HEK293 (cell line): ENCODE measurements at regions not wholly inside any gene's neighbourhood (a gene's known extent, or its start where the extent isn't known, plus 50 kb on each side); places are given as distances from the start of the nearest gene placed in this dataset.

Experiments used
- CTCF ChIA-PET: fragments of 350-600 bp; formaldehyde crosslinking; extraction: SDS; loops from one replicate; lab custom pipeline; 2021; ENCODE audit warnings: antibody characterized with exemption; lab: Yijun Ruan, JAX
- POLR2A ChIA-PET: fragments of 300-600 bp; formaldehyde crosslinking; extraction: SDS; loops from one replicate; lab custom pipeline; 2020; ENCODE audit warnings: antibody characterized with exemption, inconsistent platforms; lab: Yijun Ruan, JAX
- H3K27ac ChIP-seq: fragments of 200-500 bp; sonication (Bioruptor generic); 2 replicates; pipeline ENCODE4 v1.5.1; 2014; ENCODE audit warnings: low read depth, low read length, control low read depth, inconsistent platforms; ENCODE audit errors: extremely low read depth
- H3K36me3 ChIP-seq, 2 experiments: fragments of 200-500 bp in 1 of 2; sonication (Bioruptor generic) in 1 of 2; 1 replicate in 1 of 2; 2 replicates in 1 of 2; pipeline ENCODE4 v1.5.1; 2014 to 2017; ENCODE audit warnings: inconsistent platforms in 2 of 2, low read length in 2 of 2; ENCODE audit not compliant: control insufficient read depth in 2 of 2, insufficient read depth in 1 of 2
- H3K4me1 ChIP-seq: fragments of 200-500 bp; sonication (Bioruptor generic); 2 replicates; pipeline ENCODE4 v1.5.1; 2014; ENCODE audit warnings: mild to moderate bottlenecking, low read length, inconsistent platforms; ENCODE audit not compliant: control insufficient read depth, insufficient read depth
- H3K4me3 ChIP-seq: 2 replicates; pipeline ENCODE4 v1.5.1; 2011; ENCODE audit warnings: low read depth, mild to moderate bottlenecking, control low read depth, low read length, moderate library complexity
- H3K9me3 ChIP-seq: fragments of 200-500 bp; sonication (Bioruptor generic); 2 replicates; pipeline ENCODE4 v1.5.1; 2014; ENCODE audit warnings: low read depth, low read length, inconsistent platforms; ENCODE audit not compliant: control insufficient read depth, insufficient read depth
- BCL11A ChIP-seq: fragments of 450-650 bp; formaldehyde crosslinking; IDR thresholded peaks from 2 replicates; pipeline ENCODE4 v1.5.1; 2016; ENCODE audit warnings: low read depth, missing biosample characterization, missing genetic modification characterization
- GLIS1 ChIP-seq: fragments of 450-650 bp; formaldehyde crosslinking; IDR thresholded peaks from 2 replicates; pipeline ENCODE4 v1.5.1; 2016; ENCODE audit warnings: missing biosample characterization, missing genetic modification characterization
- KLF8 ChIP-seq: fragments of 450-650 bp; formaldehyde crosslinking; IDR thresholded peaks from 2 replicates; pipeline ENCODE4 v1.5.1; 2016; ENCODE audit warnings: missing biosample characterization, missing genetic modification characterization
- OSR2 ChIP-seq: fragments of 450-650 bp; formaldehyde crosslinking; IDR thresholded peaks from 2 replicates; pipeline ENCODE4 v1.5.1; 2016; ENCODE audit warnings: missing biosample characterization, missing genetic modification characterization
- ZFP3 ChIP-seq: fragments of 450-650 bp; formaldehyde crosslinking; IDR thresholded peaks from 2 replicates; pipeline ENCODE4 v1.5.1; 2016; ENCODE audit warnings: low read depth, missing biosample characterization, missing genetic modification characterization
- ZNF146 ChIP-seq: fragments of 450-650 bp; formaldehyde crosslinking; IDR thresholded peaks from 2 replicates; pipeline ENCODE4 v1.5.1; 2016; ENCODE audit warnings: missing biosample characterization, missing genetic modification characterization
- ZNF184 ChIP-seq: fragments of 450-650 bp; IDR thresholded peaks from 2 replicates; pipeline ENCODE4 v1.5.1; 2018; ENCODE audit warnings: missing biosample characterization, mild to moderate bottlenecking, missing genetic modification characterization
- ZNF19 ChIP-seq: fragments of 450-650 bp; formaldehyde crosslinking; IDR thresholded peaks from 2 replicates; pipeline ENCODE4; 2016; ENCODE audit warnings: missing biosample characterization, missing genetic modification characterization, low read depth
- ZNF2 ChIP-seq: fragments of 450-650 bp; formaldehyde crosslinking; IDR thresholded peaks from 2 replicates; pipeline ENCODE4 v1.5.1; 2016; ENCODE audit warnings: missing biosample characterization, missing genetic modification characterization
- ZNF23 ChIP-seq: fragments of 450-650 bp; formaldehyde crosslinking; IDR thresholded peaks from 2 replicates; pipeline ENCODE4 v1.5.1; 2016; ENCODE audit warnings: missing biosample characterization, missing genetic modification characterization, borderline replicate concordance
- ZNF274 ChIP-seq, 2 experiments: fragments of 200-500 bp in 1 of 2; fragments of 450-650 bp in 1 of 2; sonication (Bioruptor generic) in 1 of 2; formaldehyde crosslinking in 1 of 2; IDR thresholded peaks; 2 replicates each; pipeline versions ENCODE4 v1.5.1 to v1.6.1; 2014 to 2016; ENCODE audit warnings: borderline replicate concordance in 1 of 2, inconsistent platforms in 1 of 2, low read length in 1 of 2, missing biosample characterization in 1 of 2, missing genetic modification characterization in 1 of 2
- ZNF292 ChIP-seq: fragments of 450-650 bp; formaldehyde crosslinking; IDR thresholded peaks from 2 replicates; pipeline ENCODE4 v1.5.1; 2016; ENCODE audit warnings: low read depth, missing biosample characterization, missing genetic modification characterization, borderline replicate concordance
- ZNF350 ChIP-seq: fragments of 450-650 bp; formaldehyde crosslinking; IDR thresholded peaks from 2 replicates; pipeline ENCODE4 v1.5.0; 2017; ENCODE audit warnings: missing biosample characterization, mild to moderate bottlenecking, missing genetic modification characterization
- ZNF501 ChIP-seq: fragments of 450-650 bp; formaldehyde crosslinking; IDR thresholded peaks from 2 replicates; pipeline ENCODE4 v1.5.1; 2016; ENCODE audit warnings: missing biosample characterization, missing genetic modification characterization
- ZNF514 ChIP-seq: fragments of 450-650 bp; formaldehyde crosslinking; IDR thresholded peaks from 2 replicates; pipeline ENCODE4 v1.5.1; 2016; ENCODE audit warnings: missing biosample characterization, missing genetic modification characterization
- ZNF624 ChIP-seq: fragments of 450-650 bp; formaldehyde crosslinking; IDR thresholded peaks from 2 replicates; pipeline ENCODE4 v1.5.1; 2017; ENCODE audit warnings: missing biosample characterization, missing genetic modification characterization
- ZNF791 ChIP-seq: fragments of 450-650 bp; formaldehyde crosslinking; IDR thresholded peaks from 2 replicates; pipeline ENCODE4 v1.5.1; 2016; ENCODE audit warnings: missing biosample characterization, missing genetic modification characterization
- TF ChIP-seq, protein P1 (sequence below): fragments of 450-650 bp; IDR thresholded peaks from 2 replicates; pipeline ENCODE4 v1.5.1; 2018; ENCODE audit warnings: missing biosample characterization, mild to moderate bottlenecking, missing genetic modification characterization
- TF ChIP-seq, protein P2 (sequence below): fragments of 450-650 bp; formaldehyde crosslinking; IDR thresholded peaks from 2 replicates; pipeline ENCODE4 v1.5.1; 2016; ENCODE audit warnings: missing biosample characterization, missing genetic modification characterization
- TF ChIP-seq, protein P3 (sequence below): fragments of 450-650 bp; formaldehyde crosslinking; IDR thresholded peaks from 2 replicates; pipeline ENCODE4 v1.5.1; 2016; ENCODE audit warnings: missing biosample characterization, missing genetic modification characterization
- TF ChIP-seq, protein P4 (sequence below): fragments of 450-650 bp; formaldehyde crosslinking; IDR thresholded peaks from 2 replicates; pipeline ENCODE4 v1.5.0; 2017; ENCODE audit warnings: missing biosample characterization, missing genetic modification characterization, borderline replicate concordance
- TF ChIP-seq, protein P5 (sequence below): fragments of 450-650 bp; formaldehyde crosslinking; IDR thresholded peaks from 2 replicates; pipeline ENCODE4 v1.5.1; 2016; ENCODE audit warnings: missing biosample characterization, missing genetic modification characterization
- TF ChIP-seq, protein P6 (sequence below): fragments of 450-650 bp; formaldehyde crosslinking; IDR thresholded peaks from 2 replicates; pipeline ENCODE4 v1.5.1; 2016; ENCODE audit warnings: missing biosample characterization, missing genetic modification characterization

DNA sequence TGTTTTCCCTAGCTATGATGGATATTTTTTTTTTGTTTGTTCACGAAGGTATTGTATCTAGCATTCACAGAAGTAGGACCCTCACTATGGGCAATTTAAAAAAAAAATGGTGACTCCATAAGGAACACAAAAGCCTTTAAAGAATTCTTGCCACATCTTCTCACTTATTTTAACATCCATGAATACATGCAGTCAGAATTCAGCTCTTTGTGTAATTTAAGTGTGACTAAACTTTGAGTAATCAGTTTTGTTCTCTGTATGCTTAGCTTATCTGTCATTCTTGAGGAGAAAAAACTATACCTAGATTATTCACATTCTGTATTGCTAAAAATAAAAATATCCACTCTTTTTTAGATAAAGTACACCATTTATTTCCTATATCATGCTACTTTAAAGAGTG, 313.2 kb upstream of the KCND2 start:
- no peaks in the 10 kb centered on the region for H3K36me3 ChIP-seq
- ChIA-PET POLR2A (no interaction called here), CTCF (no interaction called here)
- H3K9me3 ChIP-seq: no peaks in the 10 kb centered on the region
- H3K4me3 ChIP-seq: no peak overlapping the region
- H3K27ac ChIP-seq: no peak overlapping the region
- TF ChIP-seq ZNF274 (IDR thresholded peaks at IDR 0.05; ENCODE audit: low read length): no peak
- TF ChIP-seq ZNF274 (tag by site-specific recombination; IDR thresholded peaks at IDR 0.05; ENCODE audit: borderline replicate concordance): no peak
- no peak for TF ChIP-seq ZNF19 (tag by site-specific recombination)
- TF ChIP-seq ZNF146 (tag by site-specific recombination): no peak
- no peak for TF ChIP-seq ZNF292 (tag by site-specific recombination)
- no peaks in the 10 kb centered on the region for H3K4me1 ChIP-seq

DNA sequence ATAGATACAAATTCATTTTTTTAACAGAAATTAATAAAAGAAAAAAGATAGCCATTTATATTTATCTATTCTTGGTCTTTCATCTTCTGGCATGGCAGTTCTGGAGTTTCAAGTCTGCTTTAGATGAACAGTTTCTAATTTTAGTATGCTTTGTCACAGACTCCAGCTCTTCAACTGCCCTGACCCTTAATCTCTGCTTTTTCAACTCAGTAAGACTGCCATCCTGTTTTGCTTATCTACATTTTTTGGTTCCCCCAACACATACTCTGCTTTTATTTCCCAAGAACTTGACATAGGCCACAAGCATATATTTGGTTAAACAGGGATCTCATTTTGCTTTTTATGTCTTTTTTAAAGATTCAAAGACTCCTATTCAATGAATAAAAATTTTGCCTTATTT, 309.3 kb upstream of the KCND2 start:
- ChIA-PET CTCF (interaction anchor here (0.6 kb wide), 1 partner anchor 55 kb away, joined by 3 read pairs; no protein-coding TSS in a partner anchor), POLR2A (no interaction called here)
- Histone ChIP-seq H3K4me3 (no peak overlapping the region), H3K27ac (no peak overlapping the region), H3K36me3 (no peaks in the 10 kb centered on the region), H3K9me3 (no peaks in the 10 kb centered on the region), H3K4me1 (no peaks in the 10 kb centered on the region)
- TF ChIP-seq, protein P1, sequence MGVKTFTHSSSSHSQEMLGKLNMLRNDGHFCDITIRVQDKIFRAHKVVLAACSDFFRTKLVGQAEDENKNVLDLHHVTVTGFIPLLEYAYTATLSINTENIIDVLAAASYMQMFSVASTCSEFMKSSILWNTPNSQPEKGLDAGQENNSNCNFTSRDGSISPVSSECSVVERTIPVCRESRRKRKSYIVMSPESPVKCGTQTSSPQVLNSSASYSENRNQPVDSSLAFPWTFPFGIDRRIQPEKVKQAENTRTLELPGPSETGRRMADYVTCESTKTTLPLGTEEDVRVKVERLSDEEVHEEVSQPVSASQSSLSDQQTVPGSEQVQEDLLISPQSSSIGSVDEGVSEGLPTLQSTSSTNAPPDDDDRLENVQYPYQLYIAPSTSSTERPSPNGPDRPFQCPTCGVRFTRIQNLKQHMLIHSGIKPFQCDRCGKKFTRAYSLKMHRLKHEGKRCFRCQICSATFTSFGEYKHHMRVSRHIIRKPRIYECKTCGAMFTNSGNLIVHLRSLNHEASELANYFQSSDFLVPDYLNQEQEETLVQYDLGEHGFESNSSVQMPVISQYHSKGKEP (tag by site-specific recombination): no peak
- TF ChIP-seq ZNF350 (tag by site-specific recombination) (no peak), ZNF184 (no peak), GLIS1 (tag by site-specific recombination) (no peak), ZNF23 (tag by site-specific recombination) (no peak), ZNF501 (tag by site-specific recombination) (no peak), ZNF791 (no peak), BCL11A (tag by site-specific recombination) (no peak), OSR2 (tag by site-specific recombination) (no peak), ZFP3 (no peak), ZNF624 (tag by site-specific recombination) (no peak), ZNF2 (no peak), KLF8 (tag by site-specific recombination) (no peak), ZNF514 (tag by site-specific recombination) (no peak)
- TF ChIP-seq, protein P2, sequence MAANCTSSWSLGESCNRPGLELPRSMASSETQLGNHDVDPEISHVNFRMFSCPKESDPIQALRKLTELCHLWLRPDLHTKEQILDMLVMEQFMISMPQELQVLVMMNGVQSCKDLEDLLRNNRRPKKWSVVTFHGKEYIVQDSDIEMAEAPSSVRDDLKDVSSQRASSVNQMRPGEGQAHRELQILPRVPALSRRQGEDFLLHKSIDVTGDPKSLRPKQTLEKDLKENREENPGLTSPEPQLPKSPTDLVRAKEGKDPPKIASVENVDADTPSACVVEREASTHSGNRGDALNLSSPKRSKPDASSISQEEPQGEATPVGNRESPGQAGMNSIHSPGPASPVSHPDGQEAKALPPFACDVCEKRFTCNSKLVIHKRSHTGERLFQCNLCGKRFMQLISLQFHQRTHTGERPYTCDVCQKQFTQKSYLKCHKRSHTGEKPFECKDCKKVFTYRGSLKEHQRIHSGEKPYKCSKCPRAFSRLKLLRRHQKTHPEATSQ (tag by site-specific recombination): no peak
- TF ChIP-seq, protein P3, sequence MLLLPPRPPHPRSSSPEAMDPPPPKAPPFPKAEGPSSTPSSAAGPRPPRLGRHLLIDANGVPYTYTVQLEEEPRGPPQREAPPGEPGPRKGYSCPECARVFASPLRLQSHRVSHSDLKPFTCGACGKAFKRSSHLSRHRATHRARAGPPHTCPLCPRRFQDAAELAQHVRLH (tag by site-specific recombination): no peak
- TF ChIP-seq, protein P4, sequence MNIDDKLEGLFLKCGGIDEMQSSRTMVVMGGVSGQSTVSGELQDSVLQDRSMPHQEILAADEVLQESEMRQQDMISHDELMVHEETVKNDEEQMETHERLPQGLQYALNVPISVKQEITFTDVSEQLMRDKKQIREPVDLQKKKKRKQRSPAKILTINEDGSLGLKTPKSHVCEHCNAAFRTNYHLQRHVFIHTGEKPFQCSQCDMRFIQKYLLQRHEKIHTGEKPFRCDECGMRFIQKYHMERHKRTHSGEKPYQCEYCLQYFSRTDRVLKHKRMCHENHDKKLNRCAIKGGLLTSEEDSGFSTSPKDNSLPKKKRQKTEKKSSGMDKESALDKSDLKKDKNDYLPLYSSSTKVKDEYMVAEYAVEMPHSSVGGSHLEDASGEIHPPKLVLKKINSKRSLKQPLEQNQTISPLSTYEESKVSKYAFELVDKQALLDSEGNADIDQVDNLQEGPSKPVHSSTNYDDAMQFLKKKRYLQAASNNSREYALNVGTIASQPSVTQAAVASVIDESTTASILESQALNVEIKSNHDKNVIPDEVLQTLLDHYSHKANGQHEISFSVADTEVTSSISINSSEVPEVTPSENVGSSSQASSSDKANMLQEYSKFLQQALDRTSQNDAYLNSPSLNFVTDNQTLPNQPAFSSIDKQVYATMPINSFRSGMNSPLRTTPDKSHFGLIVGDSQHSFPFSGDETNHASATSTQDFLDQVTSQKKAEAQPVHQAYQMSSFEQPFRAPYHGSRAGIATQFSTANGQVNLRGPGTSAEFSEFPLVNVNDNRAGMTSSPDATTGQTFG (tag by site-specific recombination): no peak
- TF ChIP-seq, protein P5, sequence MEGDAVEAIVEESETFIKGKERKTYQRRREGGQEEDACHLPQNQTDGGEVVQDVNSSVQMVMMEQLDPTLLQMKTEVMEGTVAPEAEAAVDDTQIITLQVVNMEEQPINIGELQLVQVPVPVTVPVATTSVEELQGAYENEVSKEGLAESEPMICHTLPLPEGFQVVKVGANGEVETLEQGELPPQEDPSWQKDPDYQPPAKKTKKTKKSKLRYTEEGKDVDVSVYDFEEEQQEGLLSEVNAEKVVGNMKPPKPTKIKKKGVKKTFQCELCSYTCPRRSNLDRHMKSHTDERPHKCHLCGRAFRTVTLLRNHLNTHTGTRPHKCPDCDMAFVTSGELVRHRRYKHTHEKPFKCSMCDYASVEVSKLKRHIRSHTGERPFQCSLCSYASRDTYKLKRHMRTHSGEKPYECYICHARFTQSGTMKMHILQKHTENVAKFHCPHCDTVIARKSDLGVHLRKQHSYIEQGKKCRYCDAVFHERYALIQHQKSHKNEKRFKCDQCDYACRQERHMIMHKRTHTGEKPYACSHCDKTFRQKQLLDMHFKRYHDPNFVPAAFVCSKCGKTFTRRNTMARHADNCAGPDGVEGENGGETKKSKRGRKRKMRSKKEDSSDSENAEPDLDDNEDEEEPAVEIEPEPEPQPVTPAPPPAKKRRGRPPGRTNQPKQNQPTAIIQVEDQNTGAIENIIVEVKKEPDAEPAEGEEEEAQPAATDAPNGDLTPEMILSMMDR: no peak
- TF ChIP-seq, protein P6, sequence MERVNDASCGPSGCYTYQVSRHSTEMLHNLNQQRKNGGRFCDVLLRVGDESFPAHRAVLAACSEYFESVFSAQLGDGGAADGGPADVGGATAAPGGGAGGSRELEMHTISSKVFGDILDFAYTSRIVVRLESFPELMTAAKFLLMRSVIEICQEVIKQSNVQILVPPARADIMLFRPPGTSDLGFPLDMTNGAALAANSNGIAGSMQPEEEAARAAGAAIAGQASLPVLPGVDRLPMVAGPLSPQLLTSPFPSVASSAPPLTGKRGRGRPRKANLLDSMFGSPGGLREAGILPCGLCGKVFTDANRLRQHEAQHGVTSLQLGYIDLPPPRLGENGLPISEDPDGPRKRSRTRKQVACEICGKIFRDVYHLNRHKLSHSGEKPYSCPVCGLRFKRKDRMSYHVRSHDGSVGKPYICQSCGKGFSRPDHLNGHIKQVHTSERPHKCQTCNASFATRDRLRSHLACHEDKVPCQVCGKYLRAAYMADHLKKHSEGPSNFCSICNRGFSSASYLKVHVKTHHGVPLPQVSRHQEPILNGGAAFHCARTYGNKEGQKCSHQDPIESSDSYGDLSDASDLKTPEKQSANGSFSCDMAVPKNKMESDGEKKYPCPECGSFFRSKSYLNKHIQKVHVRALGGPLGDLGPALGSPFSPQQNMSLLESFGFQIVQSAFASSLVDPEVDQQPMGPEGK (tag by site-specific recombination): no peak
